NCI-H69 (cell line): ENCODE measurements at regions not wholly inside any gene's neighbourhood (a gene's known extent, or its start where the extent isn't known, plus 50 kb on each side); places are given as distances from the start of the nearest gene placed in this dataset.
A peak's percentile ranks its signal among the peaks of the same experiment; 100 is the strongest.
"Not testable (repeated sequence)": the region's sequence is repeated elsewhere in the genome, so short reads cannot be mapped to it uniquely, and the experiment has no call there.

Experiments
- DNase-seq: peaks from one replicate; lab custom pipeline; 2025; lab: John Stamatoyannopoulos, UW

DNA sequence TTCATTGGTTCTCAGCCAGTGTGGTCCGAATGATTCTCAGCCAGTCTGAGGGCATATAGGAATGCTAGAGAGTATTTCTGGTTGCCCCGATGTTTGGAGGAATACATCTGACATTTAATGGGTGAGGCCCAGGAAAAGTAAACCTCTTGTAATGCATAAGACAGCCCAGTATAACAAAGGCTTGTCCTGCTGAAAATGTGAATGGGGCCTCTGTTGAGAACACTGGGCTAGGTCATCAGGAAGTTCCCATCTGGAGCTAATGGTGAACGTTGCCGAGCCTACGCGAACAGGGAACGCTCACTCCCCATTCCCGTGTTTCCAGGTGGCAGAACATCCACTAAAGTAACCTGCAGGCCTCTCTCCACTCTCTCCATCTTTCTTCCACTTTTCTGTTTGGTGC, 132.0 kb upstream of the CLNK start:
- no peak for DNase-seq

- DNase-seq, result no peak
Measured at GRCh38 chr4:10811991-10812390, 127.4 kb upstream of the CLNK start.

DNA sequence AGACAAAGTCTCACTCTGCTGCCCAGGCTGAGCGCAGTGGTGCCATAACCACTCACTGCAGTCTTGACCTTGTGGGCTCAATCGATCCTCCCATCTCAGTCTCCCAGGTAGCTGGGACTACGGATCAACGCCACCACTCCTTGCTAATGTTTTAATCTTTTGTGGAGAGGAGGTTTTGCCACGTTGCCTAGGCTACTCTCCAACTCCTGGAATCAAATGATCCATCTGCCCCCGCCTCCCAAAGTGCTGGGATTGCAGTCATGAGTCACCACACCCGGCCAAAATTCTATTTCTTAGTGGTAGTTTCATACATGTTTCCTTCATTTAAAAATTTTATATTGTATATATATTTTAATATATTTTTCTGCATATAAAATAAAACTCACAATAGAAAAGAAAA, 125.8 kb upstream of the CLNK start:
- DNase-seq, result no peak

- DNase-seq, result no peak
Measured at GRCh38 chr4:10809905-10810304, 125.3 kb upstream of the CLNK start.

- DNase-seq, result peak; percentile 16
Measured at GRCh38 chr4:10808591-10808990, 124.0 kb upstream of the CLNK start.

DNA sequence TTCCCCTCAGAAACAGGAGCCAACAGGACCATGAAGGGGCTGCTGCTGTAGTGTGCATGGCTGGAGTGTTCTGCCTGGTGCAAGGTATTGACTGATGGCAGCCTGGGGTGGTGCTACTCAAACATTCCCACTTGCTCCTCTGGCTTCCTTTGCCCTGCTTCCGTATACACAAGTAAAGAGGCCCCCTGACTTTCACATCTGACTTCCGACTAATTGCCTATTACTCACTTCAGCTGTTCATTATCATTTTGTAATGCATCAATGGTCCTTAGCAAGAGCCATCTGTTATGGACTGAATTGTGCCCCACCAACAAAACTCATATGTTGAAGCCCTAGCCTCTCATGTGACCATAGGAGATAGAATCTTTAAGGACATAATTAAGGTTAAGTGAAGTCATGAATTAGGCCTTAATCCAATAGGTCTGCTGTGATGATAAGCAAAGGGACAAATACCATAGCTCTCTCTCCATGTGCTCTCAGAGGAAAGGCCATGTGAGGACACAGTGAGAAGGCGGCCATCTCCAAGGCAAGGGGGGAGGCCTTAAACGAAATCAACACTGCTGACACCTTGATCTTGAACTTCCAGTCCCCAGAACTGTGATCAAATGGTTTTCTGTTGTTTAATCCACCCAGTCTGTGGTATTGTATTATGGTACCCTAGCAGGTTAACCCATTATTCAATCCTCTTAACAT, 122.5 kb upstream of the CLNK start:
- peak; percentile 81 for DNase-seq

DNA sequence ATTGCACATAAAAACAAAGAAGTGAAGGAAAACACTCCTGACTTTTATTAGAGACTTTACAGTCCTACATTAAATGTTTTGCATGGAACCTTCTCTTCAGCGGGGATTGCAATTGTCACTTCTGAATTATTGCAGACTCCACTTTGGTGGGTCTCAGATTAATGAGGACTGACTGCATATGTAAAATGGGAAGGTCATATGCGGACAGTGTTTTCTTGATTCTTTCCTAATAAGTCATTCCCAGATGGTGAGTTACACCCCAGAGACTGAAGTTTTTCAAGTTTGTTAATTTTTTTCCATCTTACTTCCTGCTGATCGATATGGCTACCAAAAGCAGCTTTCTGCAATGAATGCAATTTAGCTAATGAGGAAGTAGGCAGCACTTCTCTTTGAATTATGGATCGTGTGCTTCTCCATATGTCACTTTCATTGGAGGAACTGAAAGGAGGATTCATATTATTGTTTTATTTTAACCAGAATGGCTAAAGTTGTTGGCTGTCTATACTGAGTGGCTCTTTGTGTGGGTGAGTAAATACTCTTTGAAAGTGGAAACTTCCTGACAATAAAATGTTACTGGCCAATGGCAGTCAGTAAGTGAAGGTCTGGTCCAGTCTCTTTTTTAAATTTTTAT, 119.3 kb upstream of the CLNK start:
- DNase-seq, result peak; percentile 26

DNA sequence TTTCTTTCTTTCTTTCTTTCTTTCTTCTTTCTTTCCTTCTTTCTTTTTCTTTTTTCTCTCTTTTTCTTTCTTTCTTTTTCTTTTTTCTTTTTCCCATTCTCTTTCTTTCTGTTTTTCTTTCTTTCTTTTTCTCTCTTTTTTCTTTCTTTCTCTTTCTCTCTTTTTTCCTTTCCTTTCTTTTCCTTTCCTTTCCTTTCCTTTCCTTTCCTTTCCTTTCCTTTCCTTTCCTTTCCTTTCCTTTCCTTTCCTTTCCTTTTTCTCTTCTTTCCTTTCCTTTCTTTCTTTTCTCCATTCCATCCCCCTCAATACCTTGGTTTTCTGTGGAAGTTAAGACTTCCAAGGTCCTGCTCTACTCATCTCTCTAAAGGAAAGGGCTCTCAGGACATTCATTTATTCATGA, 102.8 kb upstream of the CLNK start:
- DNase-seq, result no peak

- no peak for DNase-seq
Measured at GRCh38 chr4:10784621-10785020, 100.1 kb upstream of the CLNK start.

DNA sequence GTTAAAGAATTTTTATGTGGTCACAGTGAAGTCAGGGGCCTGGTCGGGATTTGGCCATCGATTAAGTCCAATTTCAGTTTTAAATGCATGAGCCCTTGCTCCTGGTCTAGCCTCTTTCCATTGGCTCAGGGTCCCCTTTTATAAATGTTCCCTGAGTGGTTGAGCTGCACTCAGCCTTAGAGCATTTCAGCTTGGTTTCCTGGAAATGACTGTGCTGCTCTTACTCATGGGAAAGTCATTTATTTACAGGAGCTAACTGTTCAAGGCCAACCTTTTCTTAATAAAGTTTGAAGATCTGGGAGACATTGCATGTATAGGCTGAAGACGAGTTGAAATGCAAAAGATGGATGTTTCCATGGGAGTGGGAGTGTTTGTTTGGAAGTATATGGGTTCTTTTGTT, 98.8 kb upstream of the CLNK start:
- DNase-seq, result no peak

GRCh38 chr4:10781805-10782204, 97.2 kb upstream of the CLNK start:
- DNase-seq, result no peak

DNA sequence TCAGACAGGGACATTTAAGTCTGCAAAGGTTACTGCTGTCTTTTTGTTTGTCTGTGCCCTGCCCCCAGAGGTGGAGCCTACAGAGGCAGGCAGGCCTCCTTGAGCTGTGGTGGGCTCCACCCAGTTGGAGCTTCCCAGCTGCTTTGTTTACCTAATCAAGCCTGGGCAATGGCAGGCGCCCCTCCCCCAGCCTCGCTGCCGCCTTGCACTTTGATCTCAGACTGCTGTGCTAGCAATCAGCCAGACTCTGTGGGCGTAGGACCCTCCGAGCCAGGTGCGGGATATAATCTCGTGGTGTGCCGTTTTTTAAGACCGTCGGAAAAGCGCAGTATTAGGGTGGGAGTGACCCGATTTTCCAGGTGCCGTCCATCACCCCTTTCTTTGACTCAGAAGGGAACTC, 96.2 kb upstream of the CLNK start:
- DNase-seq, result not testable (repeated sequence)

GRCh38 chr4:10775132-10775531, 90.6 kb upstream of the CLNK start:
- not testable (repeated sequence) for DNase-seq

DNA sequence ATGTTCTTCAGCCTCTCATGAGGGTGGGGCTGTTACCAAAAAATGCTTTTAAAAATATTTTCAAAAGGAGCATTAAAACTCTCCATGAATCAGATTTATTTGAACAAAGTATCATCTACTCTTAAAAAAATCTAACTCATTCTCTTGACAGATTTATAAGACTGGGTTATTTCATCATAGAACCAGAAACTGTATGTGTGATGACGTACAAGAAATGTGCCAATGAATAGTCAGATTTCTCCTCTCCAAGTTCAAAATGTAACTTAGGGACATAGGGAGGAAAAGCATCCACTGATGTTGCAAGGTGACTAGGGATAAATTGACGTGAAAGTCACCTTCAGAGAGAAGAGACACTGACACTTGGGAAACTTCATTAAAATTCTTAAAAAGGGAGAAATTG, 89.1 kb upstream of the CLNK start:
- DNase-seq, result no peak

- DNase-seq, result peak; percentile 36
Measured at GRCh38 chr4:10773010-10773409, 88.4 kb upstream of the CLNK start.

DNA sequence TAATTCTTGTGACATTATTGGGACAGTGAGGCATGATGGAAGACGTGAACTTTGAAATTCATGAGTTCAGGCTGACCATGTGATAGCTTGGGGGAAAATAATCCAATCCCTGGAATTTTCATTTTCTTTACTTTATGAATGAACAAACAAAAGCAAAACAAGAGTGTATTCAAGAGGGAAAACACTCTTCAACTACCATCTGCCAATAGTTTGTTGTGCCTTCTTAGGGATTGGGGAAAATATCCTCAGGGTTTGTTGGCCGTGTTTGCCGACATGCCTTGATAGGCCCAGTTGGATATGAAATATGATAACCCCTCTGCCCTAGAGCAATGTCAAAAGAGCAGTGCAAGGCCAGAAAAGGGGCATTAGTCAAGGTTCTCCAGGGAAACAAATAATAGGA, 80.8 kb upstream of the CLNK start:
- DNase-seq, result peak; percentile 49

GRCh38 chr4:10762561-10762960, 78.0 kb upstream of the CLNK start:
- peak; percentile 83 for DNase-seq

DNA sequence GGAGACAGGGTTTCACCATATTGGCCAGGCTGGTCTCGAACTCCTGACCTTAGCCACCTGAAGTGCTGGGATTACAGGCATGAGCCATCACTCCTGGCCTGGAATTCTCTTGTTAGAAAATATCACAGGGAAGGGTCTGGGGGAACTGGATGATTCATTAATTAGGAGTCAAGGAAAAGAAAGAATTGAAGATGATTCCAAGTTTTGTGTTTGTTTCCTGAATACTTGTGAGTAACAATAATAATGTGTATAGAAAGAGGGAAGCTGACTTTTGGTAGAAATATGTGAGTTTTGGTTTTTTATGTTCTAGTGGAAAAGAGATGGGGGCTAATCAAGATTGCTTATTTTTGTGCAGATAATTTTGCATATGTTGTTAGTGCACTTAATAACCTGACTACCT, 77.3 kb upstream of the CLNK start:
- DNase-seq, result no peak

- DNase-seq, result no peak
Measured at GRCh38 chr4:10760086-10760485, 75.5 kb upstream of the CLNK start.

GRCh38 chr4:10758906-10759305, 74.3 kb upstream of the CLNK start:
- DNase-seq, result no peak

- DNase-seq, result no peak
Measured at GRCh38 chr4:10753856-10754402, 69.4 kb upstream of the CLNK start.

DNA sequence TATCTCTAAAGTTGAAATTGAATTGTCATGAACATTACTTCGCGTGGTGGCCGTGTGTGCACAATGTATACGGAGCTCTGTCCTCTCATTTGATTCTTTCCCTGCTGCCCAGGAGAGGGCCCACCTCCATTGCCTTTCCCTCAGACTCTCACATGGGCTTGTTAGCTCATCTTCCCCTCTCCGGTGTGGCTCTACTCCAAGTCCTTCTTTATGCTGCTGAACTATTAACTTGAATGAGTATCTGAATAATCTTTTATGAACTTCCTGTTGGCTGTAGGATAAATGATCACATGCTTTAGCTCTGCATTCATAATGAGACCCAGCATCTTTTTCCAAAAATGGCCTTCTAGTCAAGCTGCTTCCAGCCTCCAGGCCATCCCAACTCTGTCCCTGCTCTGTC, 68.8 kb upstream of the CLNK start:
- no peak for DNase-seq

GRCh38 chr4:10750714-10751113, 66.1 kb upstream of the CLNK start:
- no peak for DNase-seq

GRCh38 chr4:10747186-10747585, 62.6 kb upstream of the CLNK start:
- DNase-seq, result no peak
